Naive B cell (primary cell): ENCODE measurements at regions not wholly inside any gene's neighbourhood (a gene's known extent, or its start where the extent isn't known, plus 50 kb on each side); places are given as distances from the start of the nearest gene placed in this dataset.
"Not testable (repeated sequence)": the region's sequence is repeated elsewhere in the genome, so short reads cannot be mapped to it uniquely, and the experiment has no call there.

Experiments
- ATAC-seq, 2 donors: fragments of 150-1000 bp; cut with Tn5 transposase; 2 replicates each; pipeline ENCODE4 v1.10.0; 2021; ENCODE audit warnings: low read depth in 2 of 2, mild to moderate bottlenecking in 2 of 2, moderate library complexity in 2 of 2
- DNase-seq: peaks from one replicate; pipeline ENCODE4 v3.0.0; 2022
- H3K27ac Mint-ChIP-seq, 6 donors: one replicate each; pipeline ENCODE4 v1.8.0; 2020 to 2022; ENCODE audit warnings: mild to moderate bottlenecking in 6 of 6, mixed read lengths in 6 of 6, moderate library complexity in 5 of 6, inconsistent platforms in 2 of 6
- H3K27me3 Mint-ChIP-seq, 3 donors: one replicate each; pipeline ENCODE4 v1.8.0; 2021 to 2022; ENCODE audit warnings: mixed read lengths in 3 of 3, mild to moderate bottlenecking in 1 of 3
- H3K36me3 Mint-ChIP-seq, 2 donors: one replicate each; pipeline ENCODE4 v1.8.0; 2020 to 2022; ENCODE audit warnings: mixed read lengths in 2 of 2, inconsistent platforms in 1 of 2, mild to moderate bottlenecking in 1 of 2
- H3K4me1 Mint-ChIP-seq, 3 donors: one replicate each; pipeline ENCODE4 v1.8.0; 2020 to 2022; ENCODE audit warnings: mixed read lengths in 3 of 3, inconsistent platforms in 1 of 3, mild to moderate bottlenecking in 1 of 3, moderate library complexity in 1 of 3
- H3K4me3 Mint-ChIP-seq, 8 donors: one replicate each; pipeline ENCODE4 v1.8.0; 2020 to 2022; ENCODE audit warnings: mild to moderate bottlenecking in 8 of 8, mixed read lengths in 8 of 8, moderate library complexity in 8 of 8, inconsistent platforms in 2 of 8
- H3K9me3 Mint-ChIP-seq, 7 donors: one replicate each; pipeline ENCODE4 v1.8.0; 2020 to 2022; ENCODE audit warnings: mixed read lengths in 7 of 7, mild to moderate bottlenecking in 5 of 7, inconsistent platforms in 2 of 7, moderate library complexity in 1 of 7

- H3K4me1 Mint-ChIP-seq = no peaks in the 10 kb centered on the region
- no peak overlapping the region for H3K27ac Mint-ChIP-seq
- ATAC-seq (no peak), DNase-seq (no peak)
- no peak overlapping the region for H3K4me3 Mint-ChIP-seq
- H3K27me3 Mint-ChIP-seq = no peaks in the 10 kb centered on the region
- no peaks in the 10 kb centered on the region for H3K36me3 Mint-ChIP-seq
- H3K9me3 Mint-ChIP-seq = peaks cover 0 to 10% (median 6%) of the 10 kb centered on the region in 7 donors
These were observed 476.5 kb downstream of the KLF5 start for GRCh38 chr13:73535341-73535740.

GRCh38 chr13:73532987-73533510 lies 474.2 kb downstream of the KLF5 start:
- no peak for ATAC-seq

DNA sequence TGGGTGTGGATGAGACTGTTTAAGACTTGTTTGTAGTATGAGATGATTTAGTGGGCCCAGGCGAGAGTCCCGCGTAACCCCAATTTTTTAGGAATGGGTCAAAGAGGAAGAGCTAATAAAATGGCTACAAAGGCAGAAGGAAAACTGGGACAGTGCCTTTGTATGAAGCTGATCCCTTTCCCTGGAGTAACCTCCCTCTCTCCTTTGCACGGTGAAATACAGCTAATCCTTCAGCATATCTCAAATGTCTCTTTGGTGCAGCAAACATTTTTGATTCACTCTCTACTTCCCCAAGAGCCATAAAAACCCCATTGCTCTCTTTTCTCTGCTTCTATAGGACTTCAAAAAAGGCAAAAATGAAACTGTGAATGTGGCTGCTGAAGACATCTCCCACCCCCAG lies 473.8 kb downstream of the KLF5 start:
- H3K27ac Mint-ChIP-seq = no peak overlapping the region
- no peak overlapping the region for H3K4me3 Mint-ChIP-seq
- H3K4me1 Mint-ChIP-seq = no peaks in the 10 kb centered on the region
- no peak for ATAC-seq
- peaks cover 2 to 10% (median 7%) of the 10 kb centered on the region in 7 donors for H3K9me3 Mint-ChIP-seq
- no peaks in the 10 kb centered on the region for H3K36me3 Mint-ChIP-seq
- no peak for DNase-seq
- H3K27me3 Mint-ChIP-seq = no peaks in the 10 kb centered on the region

More at GRCh38 chr13:73532987-73533510, 474.2 kb downstream of the KLF5 start:
- H3K9me3 Mint-ChIP-seq = peaks cover 2 to 11% (median 7%) of the 10 kb centered on the region in 7 donors
- DNase-seq = no peak
- H3K27me3 Mint-ChIP-seq = no peaks in the 10 kb centered on the region
- no peak overlapping the region for H3K4me3 Mint-ChIP-seq
- H3K27ac Mint-ChIP-seq = no peak overlapping the region
- H3K4me1 Mint-ChIP-seq = no peaks in the 10 kb centered on the region
- H3K36me3 Mint-ChIP-seq = no peaks in the 10 kb centered on the region

DNA sequence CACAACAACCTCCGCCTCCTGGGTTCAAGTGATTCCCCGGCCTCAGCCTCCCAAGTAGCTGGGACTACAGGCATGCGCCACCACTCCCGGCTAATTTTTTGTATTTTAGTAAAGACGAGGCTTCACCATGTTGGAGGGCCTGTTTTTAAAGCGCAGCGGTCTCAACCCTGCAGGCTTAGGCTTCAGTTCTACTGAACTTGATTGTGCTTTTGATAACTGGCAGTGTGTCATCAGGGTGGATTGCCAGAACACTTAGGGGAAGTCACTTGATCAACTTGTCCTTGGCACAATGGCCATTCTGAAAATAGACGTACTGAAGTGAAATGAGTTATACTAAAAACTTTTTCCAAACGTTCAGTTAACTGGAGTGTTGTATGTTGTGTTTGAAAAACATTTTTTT lies 472.2 kb downstream of the KLF5 start:
- Mint-ChIP-seq H3K9me3 (peaks cover 2 to 10% (median 7%) of the 10 kb centered on the region in 7 donors), H3K36me3 (no peaks in the 10 kb centered on the region), H3K27me3 (no peaks in the 10 kb centered on the region), H3K4me1 (no peaks in the 10 kb centered on the region), H3K4me3 (no peak overlapping the region), H3K27ac (no peak overlapping the region)
- no peak for ATAC-seq
- DNase-seq = no peak

DNA sequence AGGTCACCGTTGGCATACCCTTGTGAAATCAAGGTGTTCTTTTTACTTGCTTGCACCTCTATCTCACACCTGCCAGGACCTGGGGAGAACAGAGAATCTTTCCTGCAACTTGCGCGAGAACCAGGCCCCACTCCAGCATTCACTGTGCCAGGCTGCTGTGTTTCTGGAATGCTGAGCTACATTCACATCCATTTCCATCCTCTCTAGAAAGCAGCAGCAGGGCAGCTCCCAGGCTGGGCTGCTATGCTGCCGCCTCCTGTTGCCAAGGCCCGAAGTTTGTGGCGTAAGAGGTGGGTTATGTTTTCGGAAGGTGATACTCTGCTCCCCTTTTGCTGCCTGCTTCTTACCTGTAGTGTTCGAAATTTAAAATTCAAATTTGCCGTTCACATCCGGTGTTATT lies 464.1 kb downstream of the KLF5 start:
- ATAC-seq = no peak
- no peak for DNase-seq
- no peaks in the 10 kb centered on the region for H3K27me3 Mint-ChIP-seq
- peaks cover 0 to 3% (median 0%) of the 10 kb centered on the region in 7 donors for H3K9me3 Mint-ChIP-seq
- no peak overlapping the region for H3K27ac Mint-ChIP-seq
- H3K36me3 Mint-ChIP-seq = no peaks in the 10 kb centered on the region
- no peak overlapping the region for H3K4me3 Mint-ChIP-seq
- H3K4me1 Mint-ChIP-seq = peaks cover 0 to 4% (median 0%) of the 10 kb centered on the region in 3 donors

DNA sequence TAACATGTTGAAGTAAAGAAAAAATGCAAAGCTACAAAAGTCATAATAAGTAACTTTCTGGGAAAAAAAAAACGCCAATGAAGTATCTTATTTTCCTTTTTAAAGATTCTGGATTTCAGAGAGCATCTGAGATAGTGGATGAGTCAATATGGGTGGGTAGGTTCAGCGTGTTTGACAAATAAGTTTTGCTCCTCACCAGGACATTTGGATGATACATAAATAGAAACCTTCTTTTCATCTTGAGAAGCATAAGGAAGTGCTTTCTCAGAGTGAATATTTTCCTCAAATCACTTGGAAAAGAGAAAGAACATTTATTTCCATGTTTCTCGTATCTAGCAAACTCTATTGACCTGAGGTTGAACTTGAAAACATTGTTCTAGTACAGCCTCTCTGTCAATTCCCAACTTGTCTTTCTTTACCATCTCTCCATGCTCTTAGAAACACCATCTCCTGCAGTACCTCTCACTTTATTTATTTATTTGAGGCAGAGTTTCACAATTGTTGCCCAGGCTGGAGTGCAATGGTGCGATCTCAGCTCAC lies 463.2 kb downstream of the KLF5 start:
- no peak for ATAC-seq
- DNase-seq = no peak
- peaks cover 0 to 3% (median 0%) of the 10 kb centered on the region in 7 donors for H3K9me3 Mint-ChIP-seq
- H3K4me1 Mint-ChIP-seq = peaks cover 0 to 4% (median 0%) of the 10 kb centered on the region in 3 donors
- H3K27ac Mint-ChIP-seq = peak overlapping the region in 1 of 6 donors; percentile 71
- no peaks in the 10 kb centered on the region for H3K36me3 Mint-ChIP-seq
- no peaks in the 10 kb centered on the region for H3K27me3 Mint-ChIP-seq
- H3K4me3 Mint-ChIP-seq = no peak overlapping the region

GRCh38 chr13:73521290-73521624 lies 462.5 kb downstream of the KLF5 start:
- ATAC-seq (no peak), DNase-seq (no peak)
- Mint-ChIP-seq H3K27ac (no peak overlapping the region), H3K36me3 (no peaks in the 10 kb centered on the region), H3K9me3 (no peaks in the 10 kb centered on the region), H3K4me3 (no peak overlapping the region), H3K4me1 (peaks cover 0 to 4% (median 0%) of the 10 kb centered on the region in 3 donors), H3K27me3 (peaks cover 0 to 3% (median 0%) of the 10 kb centered on the region in 3 donors)

DNA sequence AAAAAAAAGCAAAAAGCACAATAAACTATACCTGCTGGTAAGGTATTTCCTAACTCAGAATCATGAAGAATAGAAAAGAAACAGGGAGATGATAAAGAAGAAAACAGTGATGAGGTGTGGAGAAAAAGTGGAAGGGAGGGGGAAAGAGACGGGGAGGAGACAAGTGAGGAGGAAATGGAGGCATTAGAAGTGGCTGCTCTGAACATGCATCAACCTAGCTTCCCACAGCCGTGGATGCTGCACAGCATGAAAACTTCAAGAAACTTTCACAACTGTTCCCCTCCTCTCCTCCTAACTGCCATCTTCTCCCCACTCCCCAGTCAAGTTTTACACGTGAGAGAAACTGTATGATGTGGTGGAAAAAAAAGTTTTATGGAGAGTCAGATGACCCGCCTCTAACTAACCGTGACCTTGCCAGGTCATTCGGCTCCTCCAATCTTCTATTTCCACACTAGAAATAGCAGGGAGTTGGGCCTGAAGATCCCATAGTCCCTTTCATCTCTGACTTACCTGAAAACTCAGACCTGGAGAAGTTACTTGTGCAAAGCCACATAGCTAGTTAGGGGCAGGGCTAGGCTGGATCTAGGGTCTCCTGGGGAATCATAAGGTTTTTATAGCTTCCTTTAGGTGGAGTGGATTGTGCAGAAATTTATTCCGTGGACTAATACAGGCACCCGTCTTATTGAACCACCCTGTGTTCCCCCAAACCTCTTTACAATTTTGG lies 461.9 kb downstream of the KLF5 start:
- Mint-ChIP-seq H3K9me3 (no peaks in the 10 kb centered on the region), H3K4me1 (peaks cover 0 to 4% (median 0%) of the 10 kb centered on the region in 3 donors), H3K27me3 (peaks cover 0 to 4% (median 0%) of the 10 kb centered on the region in 3 donors), H3K4me3 (no peak overlapping the region), H3K36me3 (no peaks in the 10 kb centered on the region), H3K27ac (peak overlapping the region in 1 of 6 donors; percentile 88)
- DNase-seq (no peak), ATAC-seq (no peak)

- not testable (repeated sequence) for H3K36me3 Mint-ChIP-seq, H3K4me1 Mint-ChIP-seq
- peak overlapping the region in 1 of 6 donors; percentile 88 for H3K27ac Mint-ChIP-seq
These were observed 461.3 kb downstream of the KLF5 start for GRCh38 chr13:73520135-73520534.

DNA sequence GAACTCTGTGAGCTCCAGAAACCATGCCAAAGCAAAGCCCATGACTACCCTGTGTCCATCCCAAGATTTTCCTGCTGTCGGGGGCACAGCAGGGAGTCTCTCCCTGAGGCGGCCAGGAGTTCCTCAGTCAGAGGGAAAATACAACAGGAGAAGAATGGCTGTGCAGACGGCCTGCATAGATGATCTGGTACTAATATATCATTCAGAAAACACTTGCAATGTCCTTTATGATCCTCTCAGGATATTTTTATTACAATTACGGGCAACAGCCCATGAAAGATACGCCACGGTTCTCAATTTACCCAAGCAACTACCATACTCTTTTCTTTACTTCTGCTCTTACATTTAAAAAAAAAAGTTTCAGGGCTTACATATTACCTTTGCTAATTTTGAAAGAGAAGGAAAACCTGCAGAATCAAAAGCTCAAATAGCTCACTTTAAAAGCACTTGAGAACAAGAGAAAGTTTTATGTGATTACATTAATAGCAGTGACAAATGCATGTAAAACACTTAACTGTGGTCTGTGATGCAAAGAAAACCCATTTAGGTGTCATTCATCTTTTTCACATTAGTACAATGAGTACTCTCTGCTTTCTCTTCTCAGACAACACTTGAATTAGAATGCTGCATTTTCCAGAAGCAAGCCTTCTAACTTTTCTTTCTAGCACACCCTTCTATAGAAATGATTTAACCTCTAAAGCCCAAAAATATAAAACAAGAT lies 460.8 kb downstream of the KLF5 start:
- Mint-ChIP-seq H3K9me3 (no peaks in the 10 kb centered on the region), H3K4me3 (no peak overlapping the region), H3K27me3 (peaks cover 0 to 4% (median 0%) of the 10 kb centered on the region in 3 donors), H3K4me1 (peaks cover 0 to 4% (median 0%) of the 10 kb centered on the region in 3 donors), H3K27ac (no peak overlapping the region), H3K36me3 (no peaks in the 10 kb centered on the region)
- ATAC-seq (no peak), DNase-seq (no peak)

More at GRCh38 chr13:73520135-73520534, 461.3 kb downstream of the KLF5 start:
- not testable (repeated sequence) for H3K27me3 Mint-ChIP-seq, H3K4me3 Mint-ChIP-seq, H3K9me3 Mint-ChIP-seq, ATAC-seq, DNase-seq

DNA sequence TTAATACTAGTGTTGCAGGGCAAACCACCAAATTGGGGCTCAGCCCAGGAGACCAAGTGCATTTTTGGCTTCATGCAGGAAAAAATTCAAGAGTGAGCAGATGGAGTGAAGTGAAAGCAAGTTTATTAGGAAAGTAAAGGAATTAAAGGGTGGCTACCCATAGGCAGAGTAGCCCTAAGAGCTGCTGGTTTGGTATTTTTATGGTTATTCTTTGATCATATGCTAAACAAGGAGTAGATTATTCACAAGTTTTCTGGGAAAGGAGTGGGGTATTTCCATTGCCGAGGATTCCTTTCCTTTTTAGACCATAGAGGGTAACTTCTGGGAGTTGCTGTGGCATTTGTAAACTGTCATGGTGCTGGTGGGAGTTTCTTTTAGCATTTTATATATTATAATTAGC lies 459.0 kb downstream of the KLF5 start:
- H3K4me3 Mint-ChIP-seq = no peak overlapping the region
- H3K4me1 Mint-ChIP-seq = peaks cover 0 to 4% (median 0%) of the 10 kb centered on the region in 3 donors
- H3K9me3 Mint-ChIP-seq = no peaks in the 10 kb centered on the region
- no peaks in the 10 kb centered on the region for H3K36me3 Mint-ChIP-seq
- no peak for DNase-seq
- ATAC-seq = no peak
- no peak overlapping the region for H3K27ac Mint-ChIP-seq
- peaks cover 0 to 4% (median 0%) of the 10 kb centered on the region in 3 donors for H3K27me3 Mint-ChIP-seq

GRCh38 chr13:73516731-73517130 lies 457.9 kb downstream of the KLF5 start:
- Mint-ChIP-seq H3K4me3 (no peak overlapping the region), H3K27ac (no peak overlapping the region), H3K36me3 (no peaks in the 10 kb centered on the region), H3K4me1 (peaks cover 0 to 4% (median 0%) of the 10 kb centered on the region in 3 donors), H3K27me3 (peaks cover 0 to 4% (median 0%) of the 10 kb centered on the region in 3 donors), H3K9me3 (no peaks in the 10 kb centered on the region)
- DNase-seq (no peak), ATAC-seq (no peak)

GRCh38 chr13:73514208-73514607 lies 455.4 kb downstream of the KLF5 start:
- H3K9me3 Mint-ChIP-seq = peaks cover 0 to 5% (median 0%) of the 10 kb centered on the region in 7 donors
- H3K4me1 Mint-ChIP-seq = no peaks in the 10 kb centered on the region
- no peak for DNase-seq
- peaks cover 0 to 4% (median 0%) of the 10 kb centered on the region in 3 donors for H3K27me3 Mint-ChIP-seq
- H3K4me3 Mint-ChIP-seq = no peak overlapping the region
- H3K27ac Mint-ChIP-seq = no peak overlapping the region
- ATAC-seq = no peak
- H3K36me3 Mint-ChIP-seq = no peaks in the 10 kb centered on the region
